HG03064 (cell line): ENCODE measurements at regions not wholly inside any gene's neighbourhood (a gene's known extent, or its start where the extent isn't known, plus 50 kb on each side); places are given as distances from the start of the nearest gene placed in this dataset.

ENCODE experiments used
- ATAC-seq: cut with Tn5 transposase; IDR thresholded peaks from one replicate; pipeline ENCODE4 v1.9.1; 2021; ENCODE audit warnings: low read depth; ENCODE audit not compliant: unreplicated experiment

DNA sequence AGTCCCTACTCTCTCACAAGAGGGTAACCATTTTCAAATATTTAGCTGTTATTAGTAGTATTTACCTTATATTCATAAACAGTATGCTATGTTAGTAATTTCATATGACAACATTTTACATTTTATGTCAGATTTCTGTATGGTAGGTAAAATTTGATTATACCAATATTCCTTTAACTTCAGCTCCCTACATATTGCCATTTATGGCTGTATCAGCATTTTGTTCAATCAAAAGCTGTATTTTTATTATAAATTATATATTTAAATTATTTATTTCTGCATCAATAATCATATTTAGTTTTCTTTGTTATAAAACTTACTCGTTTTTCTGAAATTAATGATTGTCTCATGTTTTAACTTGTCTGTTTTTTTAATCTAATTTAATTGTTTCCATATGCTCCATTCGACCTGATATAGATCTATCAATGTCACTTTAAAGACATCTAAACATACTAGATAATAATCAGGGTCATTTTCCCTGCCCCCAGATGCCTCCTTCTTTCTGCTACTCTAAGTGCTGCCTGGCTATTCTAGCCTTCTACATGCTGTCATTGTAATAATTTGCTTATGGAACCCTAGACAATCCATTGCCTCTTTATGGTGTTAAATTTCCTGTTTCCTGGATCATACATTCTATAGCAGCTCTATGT is 1976.7 kb upstream of the ADGRL3 start:
- ATAC-seq: no peak

DNA sequence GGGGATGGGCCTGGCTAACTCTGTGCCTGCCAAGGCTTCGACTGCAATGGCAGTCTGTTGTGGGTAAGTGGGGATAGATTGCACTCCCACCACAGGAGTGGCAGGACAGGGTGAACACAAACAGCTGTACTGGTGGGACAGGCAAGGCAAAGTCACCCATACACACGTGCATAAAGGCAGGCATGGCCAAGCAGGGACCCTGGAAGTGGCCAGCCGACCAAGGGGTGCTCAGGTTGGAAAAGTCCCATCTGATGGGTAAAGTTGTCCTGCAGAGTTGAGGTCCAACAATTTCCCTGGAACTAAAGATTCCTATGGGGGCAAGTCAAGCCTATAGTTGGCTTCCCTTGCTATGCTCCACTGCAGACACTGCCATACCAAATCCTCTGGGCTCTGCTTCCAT is 1961.9 kb upstream of the ADGRL3 start:
- ATAC-seq: no peak

DNA sequence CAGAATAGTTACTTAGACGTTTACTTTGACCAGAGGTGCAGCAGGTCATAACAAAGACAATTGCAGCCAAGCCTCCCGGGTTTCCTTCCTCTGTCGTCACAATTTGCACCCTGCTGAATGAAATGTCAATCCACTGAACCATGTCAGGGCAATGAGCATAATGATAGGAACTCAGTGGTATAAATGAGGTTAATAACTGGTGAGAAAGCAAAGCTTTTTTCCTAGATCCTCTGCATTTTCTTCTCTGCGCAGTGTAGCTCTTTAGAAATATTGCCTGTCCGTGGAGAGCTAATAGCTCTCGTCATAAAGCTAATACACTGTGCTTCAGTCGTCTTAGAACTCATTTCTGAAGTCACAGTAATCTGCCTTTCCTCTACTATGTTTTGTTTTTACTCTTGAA is 1960.1 kb upstream of the ADGRL3 start:
- no peak for ATAC-seq

DNA sequence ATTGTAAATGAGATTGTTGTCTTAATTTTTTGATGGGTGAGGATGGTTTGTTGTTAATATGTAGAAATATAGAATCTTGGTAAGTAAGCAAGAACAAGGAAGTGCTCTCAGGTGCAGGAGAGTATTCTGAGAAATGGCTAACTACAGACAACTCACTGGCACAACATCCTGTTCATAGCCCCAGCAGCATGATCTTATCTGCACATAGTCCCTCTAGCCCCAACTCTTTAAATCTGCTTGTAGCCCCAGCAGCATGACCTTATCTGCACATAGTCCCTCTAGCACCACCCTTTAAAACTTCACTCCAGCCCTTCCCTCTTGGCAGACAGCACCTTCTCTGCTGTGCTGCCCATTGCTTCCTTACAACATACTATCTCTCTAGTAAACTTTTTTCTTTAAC is 1957.1 kb upstream of the ADGRL3 start:
- no peak for ATAC-seq

DNA sequence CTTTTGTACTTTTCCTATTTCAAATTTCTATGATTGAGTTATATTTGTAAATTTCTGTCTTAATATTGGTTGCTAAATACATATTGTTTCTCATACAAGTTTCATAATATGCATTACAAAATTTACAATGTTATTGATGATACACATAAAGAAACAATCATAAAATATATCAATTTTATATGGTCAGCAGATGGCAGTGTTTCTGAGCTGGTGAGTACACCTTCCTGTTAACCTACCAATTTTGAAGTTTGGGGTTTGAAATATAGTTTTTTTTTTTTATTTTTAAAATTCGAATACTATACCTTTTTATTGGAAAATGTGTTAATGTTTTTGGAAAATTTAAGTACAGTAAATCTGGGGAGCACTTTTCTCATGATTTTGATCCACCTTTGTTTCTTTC is 1953.1 kb upstream of the ADGRL3 start:
- ATAC-seq: no peak

DNA sequence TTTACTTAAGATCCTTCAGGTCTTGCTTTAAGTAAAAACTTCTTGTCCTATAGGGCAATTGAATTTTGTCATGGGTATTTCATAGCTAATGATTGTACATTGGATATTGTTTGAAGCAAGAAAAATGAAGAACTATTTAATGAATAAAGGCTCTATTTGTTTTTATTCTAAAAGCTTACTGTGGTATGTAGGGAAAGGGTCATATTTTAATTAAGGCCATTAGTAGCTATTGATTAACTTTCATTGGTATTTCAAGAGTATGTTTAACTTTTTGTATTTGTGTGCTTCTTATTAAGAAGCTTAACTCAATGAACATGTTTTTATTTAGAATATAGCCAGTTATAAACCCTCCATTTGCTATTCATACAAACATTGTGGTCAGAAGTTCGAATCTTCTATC is 1951.8 kb upstream of the ADGRL3 start:
- ATAC-seq: no peak

DNA sequence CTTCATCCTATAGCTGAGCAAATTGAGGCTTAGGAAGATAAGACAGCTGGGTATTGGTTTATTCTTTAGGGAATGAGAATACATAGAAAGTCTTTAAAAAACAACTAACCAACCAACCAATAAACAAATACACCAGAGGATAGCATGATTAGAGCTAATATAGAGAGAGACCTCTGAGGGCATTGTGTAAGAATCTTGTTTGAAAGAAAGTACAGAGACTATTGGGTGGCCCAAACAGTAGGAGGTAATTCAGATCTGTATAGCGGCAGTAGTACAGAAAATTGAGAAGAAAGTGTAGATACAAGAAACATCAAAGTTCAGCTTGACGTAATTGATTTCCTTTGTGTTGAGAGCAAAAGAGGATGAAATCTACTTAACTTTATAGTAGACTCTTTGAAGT is 1951.0 kb upstream of the ADGRL3 start:
- ATAC-seq: no peak

DNA sequence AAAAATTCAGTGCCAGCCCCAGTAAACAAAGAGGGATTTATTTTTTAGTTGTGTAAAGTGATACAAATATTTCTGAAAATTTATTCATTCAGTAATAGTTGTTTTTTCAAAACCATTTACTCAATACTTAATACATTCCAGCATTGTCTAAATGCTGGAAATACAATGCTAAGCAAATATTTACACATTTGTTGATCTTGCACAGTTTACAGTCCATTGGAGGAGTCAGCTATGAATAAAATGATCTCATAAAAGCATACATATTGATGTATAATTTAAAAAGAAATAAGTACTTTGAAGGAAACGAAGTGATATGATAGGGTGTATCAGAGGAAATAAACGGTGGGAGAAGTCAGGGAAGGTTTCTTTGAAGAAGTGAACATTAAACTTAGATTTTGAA is 1942.1 kb upstream of the ADGRL3 start:
- no peak for ATAC-seq

DNA sequence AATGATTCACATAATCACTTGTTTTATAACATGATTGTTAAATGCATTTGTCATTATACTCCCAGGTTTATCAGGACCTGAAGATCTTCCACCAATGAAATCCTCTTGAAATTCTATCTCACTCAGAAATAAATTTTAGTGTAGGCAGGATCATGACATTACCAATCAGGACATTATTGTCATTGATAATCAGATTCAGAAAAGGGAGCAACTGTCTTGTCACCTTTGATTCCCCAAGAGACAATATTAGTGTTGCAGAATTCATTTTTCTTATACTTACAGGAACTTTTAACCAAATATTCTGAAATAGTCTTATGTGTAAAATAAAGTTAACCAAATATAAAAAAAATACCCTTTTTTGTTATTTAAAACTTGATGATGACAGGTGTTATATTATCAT is 1892.5 kb upstream of the ADGRL3 start:
- ATAC-seq: no peak

DNA sequence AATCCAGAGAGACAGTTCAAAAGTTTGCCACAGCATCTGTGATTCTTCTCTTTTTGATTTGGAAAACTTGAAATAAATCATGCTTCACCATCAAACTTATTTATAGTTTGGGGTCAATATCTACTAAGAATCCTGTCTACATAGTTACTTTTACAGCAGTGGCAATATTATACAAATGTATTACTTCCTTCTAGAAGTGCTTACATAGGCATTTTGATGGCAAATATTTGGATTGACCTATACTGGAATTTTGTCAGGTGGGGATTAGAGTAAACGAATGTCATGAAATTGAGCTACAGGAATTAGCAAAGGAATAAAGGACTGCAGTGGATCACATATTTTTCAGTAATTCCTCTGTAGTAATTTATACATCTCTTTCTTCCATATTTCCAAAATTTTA is 1885.5 kb upstream of the ADGRL3 start:
- ATAC-seq: no peak

DNA sequence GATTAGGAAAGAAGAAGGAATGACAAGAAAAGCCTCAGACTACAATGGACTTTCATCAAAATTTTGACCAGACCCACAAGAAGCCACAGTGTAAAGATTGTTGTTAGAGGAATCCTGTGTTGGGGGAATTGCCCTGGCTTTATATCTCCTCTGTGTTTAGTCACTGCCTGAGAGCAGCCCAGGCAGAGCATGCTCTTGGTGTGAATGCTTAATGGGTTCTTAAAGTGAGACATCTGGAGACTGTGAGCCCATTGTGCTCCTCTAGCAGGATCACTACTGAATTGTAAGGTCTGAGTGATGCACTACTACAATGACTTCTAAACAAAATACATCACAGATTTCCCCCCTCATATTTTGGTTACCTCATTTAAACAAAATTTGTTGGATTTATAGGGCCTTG is 1860.5 kb upstream of the ADGRL3 start:
- ATAC-seq: no peak

DNA sequence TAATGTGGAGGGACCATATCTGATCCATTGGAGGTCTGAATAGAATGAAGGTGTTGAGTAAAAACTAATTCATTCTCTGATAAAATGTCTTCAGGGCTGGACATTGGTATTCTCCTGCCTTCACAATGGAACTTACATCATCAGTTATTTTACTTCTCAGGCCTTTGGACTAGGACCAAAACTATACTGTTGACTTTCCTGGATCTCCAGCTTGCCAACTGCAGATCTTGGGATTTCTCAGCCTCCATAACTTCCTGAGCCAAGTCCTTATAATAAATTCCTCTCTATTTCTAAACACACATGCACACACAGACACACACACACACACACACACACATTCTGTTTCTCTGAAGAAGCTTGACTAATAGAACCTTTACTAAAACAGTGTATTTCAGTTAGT is 1858.6 kb upstream of the ADGRL3 start:
- ATAC-seq: no peak

DNA sequence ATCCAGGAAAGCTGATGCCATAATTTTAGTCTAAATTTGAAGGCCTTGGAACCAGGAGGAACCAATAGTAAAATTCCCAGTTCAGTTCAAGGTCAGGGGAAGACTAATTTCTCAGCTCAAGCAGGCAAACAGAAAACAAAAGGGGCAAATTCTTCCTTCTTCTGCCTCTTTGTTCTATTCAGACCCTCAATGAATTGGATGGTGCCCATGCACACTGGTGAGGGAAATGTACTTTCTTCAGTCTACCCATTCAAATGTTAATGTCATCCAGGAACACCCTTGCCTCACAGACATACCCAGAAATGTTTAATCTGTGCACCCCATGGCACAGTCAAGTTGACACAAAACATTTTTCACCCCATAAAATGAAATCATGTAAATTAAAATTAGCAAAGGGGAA is 1851.2 kb upstream of the ADGRL3 start:
- no peak for ATAC-seq

DNA sequence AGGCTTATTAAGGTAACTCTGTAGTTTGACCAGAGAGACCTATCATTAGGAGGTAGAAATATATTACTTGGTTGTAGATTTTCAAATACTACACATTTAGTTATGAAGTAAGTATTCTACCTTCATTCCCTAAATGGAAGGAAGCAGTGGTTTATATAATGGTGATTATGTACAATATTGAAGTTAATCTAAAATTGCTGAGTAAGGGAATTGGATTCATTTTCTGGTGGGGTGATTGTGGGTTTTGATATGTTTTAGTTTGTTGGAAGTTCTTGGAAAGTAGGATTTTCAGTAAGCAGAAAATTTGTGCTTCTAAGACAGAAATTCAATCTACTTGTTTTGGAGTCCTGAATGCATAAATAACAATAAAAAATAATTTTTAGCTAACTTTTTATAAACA is 1830.9 kb upstream of the ADGRL3 start:
- no peak for ATAC-seq

DNA sequence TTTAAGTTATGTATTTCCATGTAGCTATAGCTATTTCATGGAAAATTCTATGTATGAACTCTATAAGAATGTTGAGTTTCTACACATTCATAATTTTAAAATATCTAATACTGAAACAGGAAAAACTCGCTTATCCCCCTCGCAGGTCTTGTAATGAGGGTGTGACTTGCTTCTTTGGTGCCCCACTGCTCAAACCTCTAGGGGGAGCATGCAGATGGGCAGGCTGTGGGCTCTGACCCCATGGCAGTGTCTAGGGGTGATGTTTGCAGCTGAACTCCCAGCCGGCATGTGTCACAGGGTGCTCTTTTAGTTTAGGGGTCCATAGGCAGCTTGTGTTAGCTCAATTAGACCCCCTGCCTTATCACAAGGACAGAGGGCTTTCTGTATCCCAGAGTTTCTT is 1825.7 kb upstream of the ADGRL3 start:
- no peak for ATAC-seq

DNA sequence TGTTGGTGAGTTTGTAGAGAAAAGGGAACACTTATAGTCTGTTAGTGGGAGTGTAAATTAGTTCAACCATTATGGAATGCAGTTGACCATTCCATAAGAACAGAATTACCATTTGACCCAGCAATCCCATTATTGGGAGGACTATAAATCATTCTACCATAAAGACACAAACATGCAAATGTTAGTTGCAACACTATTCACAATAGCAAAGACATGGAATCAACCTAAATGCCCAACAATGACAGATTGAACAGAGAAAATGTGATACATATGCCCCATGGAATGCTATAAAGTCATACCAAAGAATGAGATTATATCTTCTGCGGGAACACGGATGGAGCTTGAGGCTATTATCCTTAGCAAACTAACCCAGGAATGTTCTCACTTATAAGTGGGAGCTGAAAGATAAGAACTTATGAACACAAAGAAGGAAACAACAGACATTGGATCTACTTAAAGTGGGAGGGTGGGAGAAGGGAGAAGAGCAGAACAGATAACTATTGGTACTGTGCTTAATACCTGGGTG is 1819.2 kb upstream of the ADGRL3 start:
- ATAC-seq: no peak

DNA sequence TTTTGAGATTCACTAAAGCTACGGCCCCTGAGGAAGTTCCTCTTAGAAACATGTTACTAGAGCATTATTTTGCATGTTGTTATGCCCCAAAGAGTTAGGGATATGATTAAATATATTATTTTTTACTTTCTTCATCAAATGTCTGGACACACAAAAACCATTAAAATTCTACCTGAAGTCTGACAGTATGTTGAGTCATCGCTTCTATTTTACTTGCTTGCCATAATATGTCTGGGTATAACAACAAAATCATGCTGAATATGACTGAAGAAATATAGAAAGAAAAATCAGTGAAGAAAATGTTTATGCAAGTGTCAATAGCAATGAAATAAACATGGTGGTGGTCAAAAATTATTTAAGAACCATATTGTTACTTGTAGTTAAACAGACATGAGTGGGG is 1818.5 kb upstream of the ADGRL3 start:
- no peak for ATAC-seq

DNA sequence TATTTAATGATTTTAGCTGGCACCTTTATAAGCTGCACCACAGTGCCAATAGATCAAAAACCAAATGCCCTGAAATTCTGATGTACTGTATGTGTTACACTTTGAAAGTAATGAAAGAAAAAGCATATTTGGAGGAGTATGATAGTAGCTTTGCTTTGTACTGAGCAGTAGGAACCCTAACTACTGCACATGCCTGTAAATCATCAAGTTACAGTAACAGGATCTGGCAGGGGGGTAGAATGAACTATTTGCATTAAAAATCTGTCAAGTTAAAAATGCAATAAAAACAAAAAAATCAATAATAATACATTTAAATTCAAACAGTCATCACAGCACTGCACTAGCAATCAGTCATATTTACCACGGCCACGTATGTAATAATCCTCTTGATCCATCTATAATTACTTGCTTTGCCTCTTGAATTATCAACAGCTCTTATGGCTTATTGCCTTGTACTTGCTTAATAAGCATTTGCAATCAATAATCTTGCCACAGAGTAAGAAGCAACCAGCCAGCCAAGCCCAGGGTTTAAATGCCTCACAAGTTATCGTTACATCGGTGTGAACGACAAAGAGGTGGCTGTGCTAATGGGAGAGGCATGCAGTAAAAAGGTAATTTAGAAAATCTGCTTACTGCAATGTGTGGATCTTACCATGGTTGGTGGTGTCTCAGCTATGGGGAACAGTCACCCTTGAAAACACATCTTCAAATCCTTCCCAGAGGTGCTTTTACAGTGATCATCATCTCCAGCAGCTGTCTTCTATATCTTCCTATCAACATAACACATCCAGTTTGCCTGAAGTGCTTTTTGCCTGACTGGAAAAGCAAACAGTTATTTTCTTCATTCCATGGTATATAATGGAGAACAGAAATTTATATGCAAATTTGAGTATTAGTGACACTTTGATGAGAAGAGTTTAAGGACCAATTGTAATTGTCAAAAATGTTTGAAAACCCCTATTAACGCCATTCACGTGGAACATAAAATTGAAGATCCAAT is 1812.1 kb upstream of the ADGRL3 start:
- no peak for ATAC-seq

DNA sequence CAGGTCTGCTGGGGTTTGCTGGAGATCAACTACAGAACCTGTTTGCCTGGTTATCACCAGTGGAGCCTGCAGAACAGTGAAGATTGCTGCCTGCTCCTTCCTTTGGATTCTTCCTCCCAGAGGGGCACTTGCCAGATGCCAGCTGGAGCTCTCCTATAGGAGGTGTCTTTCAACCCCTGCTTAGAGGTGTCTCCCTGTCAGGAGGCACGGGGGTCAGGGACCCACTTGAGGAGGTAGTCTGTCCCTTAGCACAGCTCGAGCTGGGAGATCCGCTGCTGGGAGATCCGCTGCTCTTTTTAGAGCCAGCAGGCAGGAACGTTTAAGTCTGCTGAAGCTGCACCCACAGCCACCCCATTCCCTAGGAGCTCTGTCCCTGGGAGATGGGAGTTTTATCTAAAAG is 1806.3 kb upstream of the ADGRL3 start:
- ATAC-seq: no peak

DNA sequence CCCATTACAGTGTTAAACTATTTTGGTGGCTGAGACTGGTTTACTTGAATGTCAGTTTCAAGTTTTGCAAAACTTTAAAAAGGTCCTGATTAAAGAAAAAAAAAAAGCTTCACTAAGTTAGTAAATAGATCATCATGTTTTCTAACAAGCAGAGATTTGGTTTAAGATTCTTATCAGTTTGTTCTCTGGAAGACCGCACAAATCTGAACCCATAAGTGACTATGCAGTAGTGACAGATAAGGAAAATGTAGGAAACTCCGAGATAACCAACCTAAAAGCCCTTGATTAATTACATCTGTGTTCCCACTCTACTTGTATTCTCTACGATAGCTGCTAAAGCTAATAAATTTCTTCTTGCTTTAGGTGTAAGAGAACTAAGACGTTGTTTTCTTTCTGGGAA is 1799.8 kb upstream of the ADGRL3 start:
- no peak for ATAC-seq

DNA sequence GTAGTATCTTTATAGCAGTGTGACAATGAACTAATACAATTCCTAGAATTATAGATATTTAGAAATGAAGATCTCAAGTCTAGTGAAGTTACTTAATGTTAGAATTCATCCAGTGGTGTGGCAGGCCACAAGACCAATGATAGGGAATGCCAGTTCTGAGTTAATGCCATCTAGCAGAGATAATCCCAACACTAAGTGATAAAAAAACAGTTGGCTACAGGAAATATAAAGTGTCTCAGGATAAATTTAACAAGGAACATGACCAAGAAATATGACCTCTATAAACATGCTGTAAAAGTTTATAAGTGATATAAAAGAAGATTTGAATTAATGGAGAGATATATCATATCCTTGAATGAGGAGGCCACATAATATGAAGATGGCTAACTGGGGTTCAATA is 1790.5 kb upstream of the ADGRL3 start:
- ATAC-seq: no peak

DNA sequence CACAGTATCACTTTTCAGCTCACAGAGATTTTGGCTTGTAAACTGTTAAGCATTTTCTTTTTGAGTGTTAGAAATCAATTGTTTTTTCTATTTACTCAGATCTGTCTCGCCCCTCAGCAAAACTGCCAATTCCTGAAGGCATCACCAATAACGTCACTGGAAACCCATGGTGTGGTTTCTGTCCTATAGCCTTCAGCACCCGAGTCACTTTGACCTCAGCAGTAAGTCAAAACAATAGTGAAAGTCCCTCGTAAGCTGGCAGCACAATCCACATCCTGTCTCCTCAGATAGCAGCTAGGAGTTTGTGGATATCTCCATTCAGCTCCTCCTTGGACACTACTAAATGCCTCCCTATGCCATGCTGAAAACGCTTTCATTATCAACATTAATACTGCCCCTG is 1787.4 kb upstream of the ADGRL3 start:
- ATAC-seq: no peak
